ENCODE measurements at regions not wholly inside any gene's neighbourhood (a gene's known extent, or its start where the extent isn't known, plus 50 kb on each side); places are given as distances from the start of the nearest gene placed in this dataset.

DNA sequence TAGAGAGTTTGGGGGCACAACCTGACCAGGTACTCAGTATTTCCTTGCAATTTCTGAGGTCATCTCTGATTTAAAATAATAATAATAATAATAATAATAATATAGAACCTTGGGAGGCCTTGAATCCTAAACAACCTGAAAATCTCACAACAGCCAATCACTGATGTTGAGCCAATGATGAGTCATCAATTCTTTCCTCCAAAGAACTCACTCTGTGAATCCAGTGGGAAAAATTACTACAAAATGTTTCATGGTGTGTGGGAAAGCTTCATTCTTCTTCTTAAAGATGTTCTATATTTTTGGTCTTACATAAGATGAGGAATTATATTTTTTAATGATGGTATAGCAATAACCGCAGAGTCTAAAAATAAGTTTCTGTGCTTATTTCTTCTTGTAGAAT lies 594.6 kb downstream of the EFNB2 start:
- TF ChIP-seq CREB1 (IDR thresholded peaks at IDR 0.05): no peak
- TF ChIP-seq EP300 (IDR thresholded peaks at IDR 0.05; ENCODE audit: borderline replicate concordance in 1 of 2, low read depth in 2 of 2, low read length in 2 of 2): no peak
- TF ChIP-seq SRF (IDR thresholded peaks at IDR 0.05; ENCODE audit: low read depth, low read length): no peak
- no peak for TF ChIP-seq TAF1 (IDR thresholded peaks at IDR 0.05; ENCODE audit: low read depth, low read length)
- TF ChIP-seq, protein P1, sequence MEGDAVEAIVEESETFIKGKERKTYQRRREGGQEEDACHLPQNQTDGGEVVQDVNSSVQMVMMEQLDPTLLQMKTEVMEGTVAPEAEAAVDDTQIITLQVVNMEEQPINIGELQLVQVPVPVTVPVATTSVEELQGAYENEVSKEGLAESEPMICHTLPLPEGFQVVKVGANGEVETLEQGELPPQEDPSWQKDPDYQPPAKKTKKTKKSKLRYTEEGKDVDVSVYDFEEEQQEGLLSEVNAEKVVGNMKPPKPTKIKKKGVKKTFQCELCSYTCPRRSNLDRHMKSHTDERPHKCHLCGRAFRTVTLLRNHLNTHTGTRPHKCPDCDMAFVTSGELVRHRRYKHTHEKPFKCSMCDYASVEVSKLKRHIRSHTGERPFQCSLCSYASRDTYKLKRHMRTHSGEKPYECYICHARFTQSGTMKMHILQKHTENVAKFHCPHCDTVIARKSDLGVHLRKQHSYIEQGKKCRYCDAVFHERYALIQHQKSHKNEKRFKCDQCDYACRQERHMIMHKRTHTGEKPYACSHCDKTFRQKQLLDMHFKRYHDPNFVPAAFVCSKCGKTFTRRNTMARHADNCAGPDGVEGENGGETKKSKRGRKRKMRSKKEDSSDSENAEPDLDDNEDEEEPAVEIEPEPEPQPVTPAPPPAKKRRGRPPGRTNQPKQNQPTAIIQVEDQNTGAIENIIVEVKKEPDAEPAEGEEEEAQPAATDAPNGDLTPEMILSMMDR (IDR thresholded peaks at IDR 0.05; ENCODE audit: control extremely low read depth in 1 of 3, insufficient read depth in 1 of 3, low read depth in 1 of 3, low read length in 3 of 3): no peak
- TF ChIP-seq, protein P2, sequence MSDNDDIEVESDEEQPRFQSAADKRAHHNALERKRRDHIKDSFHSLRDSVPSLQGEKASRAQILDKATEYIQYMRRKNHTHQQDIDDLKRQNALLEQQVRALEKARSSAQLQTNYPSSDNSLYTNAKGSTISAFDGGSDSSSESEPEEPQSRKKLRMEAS (IDR thresholded peaks at IDR 0.05): no peak
- no peak for TF ChIP-seq POLR2A (IDR thresholded peaks at IDR 0.05; ENCODE audit: control extremely low read depth in 1 of 2, low read depth in 2 of 2, low read length in 2 of 2)
- TF ChIP-seq JUN (IDR thresholded peaks at IDR 0.05; ENCODE audit: low read depth, low read length): no peak
- no peak for TF ChIP-seq NRF1 (IDR thresholded peaks at IDR 0.05; ENCODE audit: low read depth, low read length)
- TF ChIP-seq SIN3A (conservative IDR thresholded peaks at IDR 0.05 in 1 of 2, IDR thresholded peaks at IDR 0.05 in 1 of 2; ENCODE audit: low read depth in 1 of 2, low read length in 2 of 2): no peak
- TF ChIP-seq RAD21 (IDR thresholded peaks at IDR 0.05 in 1 of 2, conservative IDR thresholded peaks at IDR 0.05 in 1 of 2; ENCODE audit: low read depth in 2 of 2, low read length in 2 of 2): no peak
